NCI-H82 treated with DMSO at 0.1 percent for 48 hours (cell line): ENCODE measurements at regions not wholly inside any gene's neighbourhood (a gene's known extent, or its start where the extent isn't known, plus 50 kb on each side); places are given as distances from the start of the nearest gene placed in this dataset.
A peak's percentile ranks its signal among the peaks of the same experiment; 100 is the strongest.
"Not testable (repeated sequence)": the region's sequence is repeated elsewhere in the genome, so short reads cannot be mapped to it uniquely, and the experiment has no call there.

ENCODE experiments used
- DNase-seq: peaks from one replicate; lab custom pipeline; 2025; ENCODE audit not compliant: unreplicated experiment; lab: John Stamatoyannopoulos, UW

- not testable (repeated sequence) for DNase-seq
Observed at GRCh38 chr11:116028506-116028905, 524.3 kb upstream of the CADM1 start.

GRCh38 chr11:115999437-115999836, 495.2 kb upstream of the CADM1 start:
- DNase-seq = no peak

GRCh38 chr11:115996808-115997188, 492.6 kb upstream of the CADM1 start:
- DNase-seq = no peak

- no peak for DNase-seq
Observed at GRCh38 chr11:115996125-115996807, 492.1 kb upstream of the CADM1 start.

GRCh38 chr11:115993590-115993989, 489.4 kb upstream of the CADM1 start:
- DNase-seq = no peak

- DNase-seq = no peak
Observed at GRCh38 chr11:115990004-115990447, 485.8 kb upstream of the CADM1 start.

GRCh38 chr11:115985896-115986295, 481.7 kb upstream of the CADM1 start:
- no peak for DNase-seq

- no peak for DNase-seq
Observed at GRCh38 chr11:115984228-115984627, 480.0 kb upstream of the CADM1 start.

GRCh38 chr11:115982666-115983065, 478.5 kb upstream of the CADM1 start:
- DNase-seq = no peak

- no peak for DNase-seq
Observed at GRCh38 chr11:115981814-115982471, 477.7 kb upstream of the CADM1 start.

GRCh38 chr11:115981104-115981481, 476.9 kb upstream of the CADM1 start:
- DNase-seq = no peak

- no peak for DNase-seq
Observed at GRCh38 chr11:115980337-115981103, 476.3 kb upstream of the CADM1 start.

- no peak for DNase-seq
Observed at GRCh38 chr11:115974703-115975102, 470.5 kb upstream of the CADM1 start.

GRCh38 chr11:115967203-115967602, 463.0 kb upstream of the CADM1 start:
- DNase-seq = not testable (repeated sequence)

- no peak for DNase-seq
Observed at GRCh38 chr11:115965767-115966504, 461.7 kb upstream of the CADM1 start.

GRCh38 chr11:115964091-115964490, 459.9 kb upstream of the CADM1 start:
- no peak for DNase-seq

- peak; percentile 34 for DNase-seq
Observed at GRCh38 chr11:115963156-115963555, 458.9 kb upstream of the CADM1 start.

GRCh38 chr11:115961159-115962003, 457.2 kb upstream of the CADM1 start:
- peak; percentile 74 for DNase-seq

- peak; percentile 80 for DNase-seq
Observed at GRCh38 chr11:115959081-115959486, 454.9 kb upstream of the CADM1 start.
